GM19468 (cell line): ENCODE measurements at regions not wholly inside any gene's neighbourhood (a gene's known extent, or its start where the extent isn't known, plus 50 kb on each side); places are given as distances from the start of the nearest gene placed in this dataset.
"Not testable (repeated sequence)": the region's sequence is repeated elsewhere in the genome, so short reads cannot be mapped to it uniquely, and the experiment has no call there.

ENCODE experiments used
- ATAC-seq: cut with Tn5 transposase; IDR thresholded peaks from one replicate; pipeline ENCODE4 v1.9.1; 2021; ENCODE audit warnings: mild to moderate bottlenecking, moderate library complexity, moderate number of reproducible peaks; ENCODE audit not compliant: unreplicated experiment; ENCODE audit errors: extremely low read depth

DNA sequence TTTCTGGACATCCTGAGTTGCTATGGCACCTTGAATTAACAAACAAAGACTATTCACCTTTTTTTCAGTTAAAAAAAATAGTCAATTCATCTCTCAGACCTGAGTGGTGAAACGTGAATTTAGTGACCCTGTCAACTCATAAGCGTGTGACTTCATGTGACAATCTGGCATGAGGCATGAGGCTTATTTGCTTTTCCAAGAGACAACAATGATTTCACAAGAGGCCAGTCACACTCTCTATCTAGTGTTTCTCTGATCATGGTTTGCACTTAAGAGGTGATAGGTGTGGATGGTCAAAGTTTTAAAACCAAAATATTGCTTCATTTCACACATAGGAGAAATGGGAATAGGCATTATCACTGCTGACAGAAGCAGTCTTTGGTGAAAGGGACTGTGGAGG lies 559.6 kb upstream of the ACO1 start:
- no peak for ATAC-seq

DNA sequence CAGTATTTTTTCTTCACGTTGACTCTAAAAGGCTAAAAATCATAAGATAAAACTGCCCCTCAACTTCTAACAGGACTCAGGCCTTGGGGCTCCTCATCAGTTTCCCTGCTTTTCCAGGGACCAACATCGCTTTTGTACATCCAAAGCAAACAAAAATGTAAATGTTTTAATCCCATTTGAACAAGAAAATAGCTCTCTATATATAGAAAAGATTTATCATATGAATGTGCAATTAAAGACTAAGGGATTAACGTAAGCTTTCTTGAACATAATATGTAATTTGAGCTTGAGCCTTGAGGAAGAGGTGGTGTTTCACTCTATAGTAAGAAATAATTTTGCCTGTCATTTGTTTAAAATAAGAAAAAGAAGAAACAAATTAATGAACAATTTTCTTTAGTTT lies 547.2 kb upstream of the ACO1 start:
- no peak for ATAC-seq

DNA sequence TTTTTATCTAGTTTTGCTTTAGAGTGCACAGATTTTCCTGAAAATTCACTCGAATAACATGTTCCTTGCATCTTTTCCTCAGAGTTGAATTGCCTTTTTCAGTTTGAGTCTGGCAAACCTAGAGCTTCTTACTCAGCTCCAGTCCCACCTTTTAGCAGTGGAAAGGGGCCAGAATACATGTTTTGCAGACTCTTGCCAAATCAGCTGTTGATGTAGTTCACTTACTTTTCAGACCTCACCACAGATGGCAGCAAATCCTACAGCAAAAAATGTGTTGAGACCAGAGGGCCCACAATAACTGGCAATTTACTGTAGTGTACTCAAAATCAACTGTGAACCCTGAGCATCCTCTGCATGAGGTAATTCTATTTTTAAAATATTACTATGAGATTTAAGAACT lies 545.2 kb upstream of the ACO1 start:
- no peak for ATAC-seq

DNA sequence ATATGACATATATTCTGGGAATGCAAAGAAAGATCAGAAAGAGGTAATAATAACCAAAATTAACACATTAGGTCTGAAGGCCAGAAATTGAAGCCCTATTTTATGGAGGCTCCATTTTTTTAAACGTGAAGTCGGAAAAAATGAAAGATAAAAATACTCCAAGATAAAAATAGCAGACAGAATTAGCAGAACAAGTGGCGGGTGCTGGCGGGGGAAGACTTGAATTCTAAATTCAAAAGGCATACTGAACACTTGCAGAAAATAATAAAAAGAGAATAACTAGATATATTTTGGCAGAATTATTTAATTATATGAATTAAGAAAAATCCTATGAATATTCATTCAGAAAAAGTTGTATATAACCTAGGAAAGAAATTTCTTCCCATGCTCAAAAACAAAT lies 543.7 kb upstream of the ACO1 start:
- ATAC-seq: no peak

DNA sequence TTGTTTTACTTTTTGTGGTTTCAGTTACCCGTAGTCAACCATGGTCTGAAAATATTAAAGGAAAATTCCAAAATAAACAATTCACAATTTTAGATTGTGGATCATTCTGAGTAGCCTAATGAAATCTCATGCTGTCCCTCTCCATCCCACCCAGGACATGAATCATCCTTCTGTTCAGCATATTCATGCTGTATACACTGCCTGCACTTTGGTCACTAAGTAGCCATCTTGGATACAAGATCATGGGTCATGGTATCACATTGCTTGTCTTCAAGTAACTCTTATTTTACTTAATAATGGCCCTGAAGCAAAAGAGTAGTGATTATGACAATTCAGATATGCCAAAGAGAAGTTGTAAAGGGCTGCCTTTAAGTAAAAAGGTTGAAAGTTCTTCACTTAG lies 536.5 kb upstream of the ACO1 start:
- ATAC-seq: no peak

DNA sequence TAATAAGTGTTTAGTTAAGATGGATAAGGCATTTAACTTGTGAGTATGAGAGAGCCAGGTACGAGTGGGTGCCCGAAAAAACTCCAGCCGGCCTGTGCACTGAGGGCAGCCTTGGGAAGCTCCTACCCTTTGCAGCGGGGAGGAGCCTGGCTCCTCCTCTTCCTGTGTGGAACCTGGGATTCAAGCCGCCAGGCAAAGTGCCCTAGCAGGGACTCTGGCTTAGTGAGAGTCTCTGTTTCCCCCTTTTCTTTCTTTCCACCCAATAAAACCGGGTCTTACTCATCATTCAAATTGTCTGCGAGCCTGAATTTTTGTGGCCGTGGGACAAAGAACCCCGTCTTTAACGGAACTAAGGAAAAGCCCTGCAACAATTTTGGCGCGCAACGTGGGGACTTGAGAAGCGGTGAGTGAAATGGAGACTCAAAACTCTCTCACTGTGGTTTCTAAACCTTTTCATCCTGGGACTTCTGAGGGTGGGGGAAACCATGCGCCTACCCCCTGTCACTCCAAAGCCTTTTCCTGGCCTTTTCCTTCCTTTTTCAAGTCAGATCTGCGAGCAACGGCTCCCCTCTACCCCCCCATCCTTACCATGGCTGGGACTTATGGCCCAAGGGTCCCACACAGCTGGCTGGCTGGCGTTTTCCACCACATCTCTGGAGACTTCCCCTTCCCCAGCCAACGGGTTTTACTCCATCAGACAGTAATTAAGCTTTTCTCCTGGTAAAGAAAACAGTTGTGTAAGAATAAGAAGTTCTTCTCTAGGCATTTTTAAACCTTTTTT lies 535.7 kb upstream of the ACO1 start:
- ATAC-seq: no peak

DNA sequence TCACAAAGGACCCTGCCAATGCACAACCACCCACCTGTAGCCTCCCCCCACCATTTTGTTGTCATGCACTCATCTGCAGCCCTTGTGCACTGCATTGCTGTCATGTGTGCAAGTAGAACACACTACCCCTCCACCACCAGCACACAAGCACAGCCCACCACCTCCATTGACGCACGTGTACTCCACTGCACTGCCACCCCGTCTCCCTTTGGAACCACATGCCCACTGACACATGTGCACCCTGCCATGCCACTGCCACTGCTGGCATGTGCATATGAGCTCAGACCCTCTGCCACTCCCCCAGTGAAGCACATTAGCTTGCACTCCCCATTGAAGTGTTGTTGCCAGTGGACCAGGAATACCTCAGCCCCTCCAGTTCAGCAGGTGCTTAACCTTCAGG lies 530.3 kb upstream of the ACO1 start:
- no peak for ATAC-seq

DNA sequence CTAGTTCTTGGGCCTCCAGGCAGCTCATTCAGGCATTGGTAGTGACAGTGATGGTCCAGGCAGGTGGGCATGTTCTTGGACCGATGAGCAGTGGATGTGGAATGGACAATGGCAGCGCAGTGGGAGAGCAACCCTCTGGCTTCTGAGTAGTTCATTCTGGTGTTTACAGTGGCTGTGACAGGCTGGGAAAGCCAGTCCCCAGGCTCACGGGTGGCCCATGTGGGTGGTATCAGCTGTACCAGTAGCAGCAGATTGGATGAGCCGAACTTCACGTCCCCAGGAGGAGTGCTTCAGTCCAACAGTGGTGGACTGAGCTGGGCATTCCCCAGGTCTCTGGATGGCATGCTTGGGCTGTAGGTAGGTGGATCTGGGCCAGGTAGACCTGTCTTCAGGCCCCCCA lies 515.6 kb upstream of the ACO1 start:
- no peak for ATAC-seq

DNA sequence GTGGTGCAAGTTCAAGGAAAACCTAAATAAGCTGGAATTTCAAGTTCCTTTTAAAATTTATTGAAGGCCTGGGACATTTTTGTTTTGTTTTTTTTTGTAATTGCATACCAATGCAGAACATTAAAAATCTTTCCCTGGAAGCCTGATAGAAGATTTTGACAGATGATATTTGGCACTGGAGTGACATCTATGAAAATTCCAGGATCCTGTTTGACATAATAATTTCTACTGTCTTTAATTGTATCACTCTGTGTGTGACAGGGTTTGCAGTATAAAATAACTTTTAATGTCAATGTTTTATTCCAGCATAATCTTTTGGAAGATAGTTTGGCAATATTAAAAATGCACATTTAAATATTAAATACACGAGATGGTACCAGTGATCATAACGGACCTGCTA lies 514.2 kb upstream of the ACO1 start:
- ATAC-seq: no peak

DNA sequence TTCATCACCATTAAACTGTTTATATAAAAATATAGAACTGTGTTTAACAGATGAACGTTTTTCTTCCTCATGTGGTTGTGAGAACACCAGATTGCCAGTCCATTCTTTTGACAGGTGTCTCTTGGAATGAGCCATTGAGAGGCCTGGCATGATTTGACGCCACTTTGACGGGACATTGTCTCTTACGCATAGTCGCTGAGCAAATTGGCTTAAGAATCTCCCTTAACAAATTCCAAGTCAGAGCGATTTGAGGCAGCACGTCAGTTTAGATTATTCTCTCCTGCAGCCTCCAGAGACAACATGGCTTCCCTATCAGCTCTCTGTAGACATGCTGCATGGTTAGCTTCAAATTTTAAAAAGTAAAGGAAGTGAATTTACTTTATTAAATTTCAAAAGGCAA lies 510.7 kb upstream of the ACO1 start:
- ATAC-seq: no peak

DNA sequence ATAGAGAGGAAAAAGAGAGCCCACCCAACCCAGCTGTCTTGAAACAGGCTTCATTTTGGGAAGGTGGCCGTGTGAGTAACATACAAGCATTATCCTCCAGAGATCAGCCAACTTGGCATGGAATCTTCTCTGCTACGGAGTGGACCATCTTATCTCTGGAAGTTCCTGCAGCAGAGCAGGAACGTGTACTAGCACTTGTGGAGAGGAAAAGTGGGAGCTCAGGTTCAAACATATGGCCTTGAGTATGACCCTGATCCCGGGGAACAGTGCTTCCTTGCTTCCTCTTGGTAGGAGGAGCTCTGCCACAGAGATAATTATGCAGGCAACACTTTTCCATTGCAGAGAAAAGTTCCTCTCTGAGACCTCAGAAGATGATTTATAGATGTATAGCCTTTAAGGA lies 490.4 kb upstream of the ACO1 start:
- ATAC-seq: no peak

DNA sequence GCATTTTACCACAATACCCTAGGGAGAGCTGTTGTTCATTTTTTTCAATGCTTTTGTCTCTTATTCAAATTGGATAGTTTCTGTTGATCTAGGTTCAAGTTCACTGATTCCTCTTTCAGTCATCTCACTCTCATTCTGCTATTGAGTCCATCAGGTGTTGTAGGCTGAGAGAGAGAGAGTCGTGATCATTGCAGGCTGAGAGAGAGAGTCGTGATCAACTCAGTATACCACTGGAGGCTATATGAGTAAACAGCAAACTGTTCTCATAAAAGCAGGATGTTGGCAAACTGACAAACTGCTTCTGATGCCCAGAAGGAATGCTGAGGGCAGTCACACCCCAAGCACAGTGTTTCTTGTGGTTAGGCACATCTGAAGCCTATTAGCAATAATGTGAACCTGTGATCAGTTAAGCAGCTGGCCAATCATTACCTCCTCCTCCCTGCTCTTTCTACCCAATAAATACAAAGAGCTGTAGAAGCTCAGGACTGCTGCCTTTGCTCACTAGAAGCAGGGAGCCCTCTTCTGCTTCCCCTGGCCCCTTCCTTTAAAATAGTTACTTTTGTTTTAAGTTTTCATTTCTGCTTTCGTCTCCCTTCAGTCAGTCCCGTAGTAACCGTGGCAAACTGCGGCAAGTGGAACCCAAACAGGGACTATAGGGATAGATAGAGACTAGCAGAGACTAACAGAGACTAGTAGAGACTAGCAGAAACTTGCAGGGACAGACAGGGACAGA lies 476.1 kb upstream of the ACO1 start:
- peak; percentile 47 for ATAC-seq

DNA sequence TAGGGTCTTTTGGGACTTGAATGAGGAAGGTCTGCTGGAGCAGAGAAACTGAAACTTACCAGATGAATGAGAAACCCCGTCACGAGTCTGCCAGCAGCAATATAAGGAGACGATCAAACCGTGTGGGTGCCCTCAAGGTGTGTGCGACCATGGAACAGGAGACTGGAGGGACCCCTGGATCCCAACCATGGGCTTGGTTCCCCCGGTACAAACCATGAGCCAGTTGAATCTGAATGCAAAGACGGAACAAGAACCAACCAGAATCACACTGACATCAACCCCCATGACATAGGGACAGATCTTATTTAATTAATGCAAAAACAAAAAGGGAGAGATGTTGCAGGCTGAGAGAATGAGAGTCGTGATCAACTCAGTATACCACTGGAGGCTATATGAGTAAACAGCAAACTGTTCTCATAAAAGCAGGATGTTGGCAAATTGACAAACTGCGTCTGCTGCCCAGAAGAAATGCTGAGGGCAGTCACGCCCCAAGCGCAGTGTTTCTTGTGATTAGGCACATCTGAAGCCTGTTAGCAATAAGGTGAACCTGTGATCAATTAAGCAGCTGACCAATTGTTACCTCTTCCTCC lies 475.5 kb upstream of the ACO1 start:
- ATAC-seq: no peak

DNA sequence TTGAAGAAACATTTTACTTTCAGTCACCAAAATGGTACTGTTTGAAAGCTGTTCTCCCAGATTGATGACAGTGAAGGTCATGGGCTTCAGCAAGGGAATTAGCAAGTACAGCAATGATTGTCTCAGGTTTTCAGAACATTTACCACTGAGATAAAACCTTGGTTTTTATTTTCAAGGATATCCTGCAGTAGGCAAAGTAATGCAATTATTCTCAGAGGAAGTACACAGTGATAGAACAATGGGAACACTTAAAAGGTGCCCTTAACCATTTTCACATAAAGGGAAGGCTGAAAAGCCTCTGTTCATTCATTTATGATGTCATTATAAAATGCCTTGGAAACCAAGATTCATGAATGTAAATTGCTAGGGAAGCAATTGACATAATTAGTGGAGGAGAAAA lies 471.8 kb upstream of the ACO1 start:
- ATAC-seq: no peak

DNA sequence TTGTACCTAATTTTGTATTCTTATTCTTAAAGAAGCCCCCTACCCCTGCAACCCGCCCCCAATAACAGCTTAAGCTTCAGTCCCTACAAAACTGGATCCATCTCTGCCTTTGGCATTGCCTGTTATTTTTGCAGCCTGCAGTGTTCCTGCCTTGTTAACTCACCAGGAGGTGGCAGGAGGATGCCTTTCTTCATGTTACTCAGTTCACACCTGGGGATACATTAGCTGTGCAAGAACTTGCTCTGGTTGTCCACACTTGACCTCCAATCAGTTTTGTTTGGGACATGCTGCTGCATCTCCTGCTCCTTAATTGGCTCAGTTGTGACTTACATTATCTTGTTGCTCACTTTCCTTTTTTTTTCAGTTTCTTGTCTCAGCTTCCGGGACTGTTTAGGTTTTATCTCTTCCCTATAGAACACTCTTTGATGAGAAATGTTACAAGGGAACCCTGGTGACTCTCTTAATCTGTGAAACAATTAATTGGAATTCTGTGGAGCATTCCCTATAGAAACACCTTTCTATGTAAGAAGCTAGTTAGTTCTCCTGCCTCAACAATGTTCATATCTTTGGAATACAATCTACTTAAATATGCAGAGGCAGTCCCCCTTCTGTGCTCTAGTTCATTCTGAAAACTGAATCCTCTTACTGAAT lies 467.7 kb upstream of the ACO1 start:
- ATAC-seq: no peak

DNA sequence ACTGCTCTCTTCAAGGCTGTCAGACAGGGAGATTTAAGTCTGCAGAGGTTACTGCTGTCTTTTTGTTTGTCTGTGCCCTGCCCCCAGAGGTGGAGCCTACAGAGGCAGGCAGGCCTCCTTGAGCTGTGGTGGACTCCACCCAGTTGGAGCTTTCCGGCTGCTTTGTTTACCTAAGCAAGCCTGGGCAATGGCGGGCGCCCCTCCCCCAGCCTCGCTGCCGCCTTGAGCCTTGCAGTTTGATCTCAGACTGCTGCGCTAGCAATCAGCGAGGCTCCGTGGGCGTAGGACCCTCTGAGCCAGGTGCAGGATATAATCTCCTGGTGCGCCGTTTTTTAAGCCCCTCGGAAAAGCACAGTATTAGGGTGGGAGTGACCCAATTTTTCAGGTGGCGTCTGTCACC lies 446.7 kb upstream of the ACO1 start:
- ATAC-seq: not testable (repeated sequence)

DNA sequence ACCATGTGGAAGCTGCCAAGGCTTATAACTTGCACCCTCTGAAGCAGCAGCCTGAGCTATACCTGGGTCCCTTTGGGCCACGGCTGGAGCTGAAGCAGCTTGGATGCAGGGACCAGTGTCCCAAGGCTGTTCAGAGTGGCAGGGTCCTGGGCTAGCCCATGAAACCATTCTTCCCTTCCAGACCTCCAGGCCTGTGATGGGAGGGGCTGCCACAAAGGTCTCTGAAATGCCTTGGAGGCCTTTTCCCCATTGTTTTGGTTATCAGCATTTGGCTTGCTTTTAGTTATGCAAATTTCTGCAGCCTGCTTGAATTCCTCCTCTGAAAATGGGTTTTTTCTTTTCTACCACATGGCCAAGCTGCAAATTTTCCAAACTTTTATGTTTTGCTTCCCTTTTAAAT lies 433.7 kb upstream of the ACO1 start:
- ATAC-seq: no peak

DNA sequence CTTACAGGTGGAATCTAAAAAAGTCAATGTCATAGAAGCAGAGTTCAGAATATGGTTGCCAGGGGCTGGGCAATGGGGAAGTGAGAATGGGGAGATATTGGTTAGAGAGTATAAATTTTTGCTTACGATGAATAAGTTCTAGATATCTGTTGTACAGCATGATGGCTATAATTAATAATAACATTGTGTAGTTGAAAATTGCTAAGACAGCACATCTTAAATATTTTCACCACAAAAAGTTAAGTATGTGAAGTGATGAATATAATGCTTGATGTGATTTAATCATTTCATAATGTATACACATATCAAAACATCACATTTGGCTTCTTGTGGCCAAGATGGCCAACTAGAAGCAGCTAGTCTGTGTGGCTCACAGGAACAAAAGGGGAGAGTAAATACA lies 425.9 kb upstream of the ACO1 start:
- ATAC-seq: no peak

DNA sequence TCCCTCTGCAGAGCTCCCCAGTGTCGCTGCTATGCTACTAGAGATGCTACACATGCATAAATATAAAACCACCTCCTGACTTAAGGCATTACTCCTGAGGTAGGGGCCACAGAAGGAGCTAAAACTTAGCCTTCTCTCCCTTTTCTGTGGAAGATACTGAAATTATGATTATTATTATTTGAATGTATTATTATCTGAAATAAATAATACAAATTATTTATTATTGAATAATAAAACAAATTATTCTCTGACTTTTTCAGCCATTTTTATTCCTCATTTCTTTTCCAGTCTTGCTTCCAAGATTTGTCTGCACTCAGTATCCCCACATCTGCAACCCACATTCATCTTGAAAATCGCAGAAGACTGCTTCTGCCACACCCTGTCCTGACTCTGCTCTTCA lies 414.9 kb upstream of the ACO1 start:
- ATAC-seq: no peak

DNA sequence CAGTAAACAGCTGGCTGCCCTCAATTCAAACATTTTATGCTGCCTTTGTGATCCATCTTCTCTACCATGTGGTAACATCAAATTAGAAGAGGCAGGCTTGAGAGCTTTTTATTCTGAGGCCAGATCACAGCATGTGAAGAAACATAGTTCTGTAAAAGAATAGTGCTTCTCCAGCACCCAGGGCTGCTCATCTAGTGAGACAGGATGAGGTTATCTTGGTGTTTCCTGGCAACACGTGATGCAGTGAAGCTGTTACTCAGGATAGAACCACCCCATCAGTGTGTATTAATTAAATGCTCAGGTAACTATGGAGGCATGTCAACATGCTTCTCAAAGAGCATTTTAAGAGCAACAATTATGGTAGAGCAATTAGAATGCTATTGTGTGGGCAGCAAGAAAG lies 400.5 kb upstream of the ACO1 start:
- ATAC-seq: no peak

DNA sequence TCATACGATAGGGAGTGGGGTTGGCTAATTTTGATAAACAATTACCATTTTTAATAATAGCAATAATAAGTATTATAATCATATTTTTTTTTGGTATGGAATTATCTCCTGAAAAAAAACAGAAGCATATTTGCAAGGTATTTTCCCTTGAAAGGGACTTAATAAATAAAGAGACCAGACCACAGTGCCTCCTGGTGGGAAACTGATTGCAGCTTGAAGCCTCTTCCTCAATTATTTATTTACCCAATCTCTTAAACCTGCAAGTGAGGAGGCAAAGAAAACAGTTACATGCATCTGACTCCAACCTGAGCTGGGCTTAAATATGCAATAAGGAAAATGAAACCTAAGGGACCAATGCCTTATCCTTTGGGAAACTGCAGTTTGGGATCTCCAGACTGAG lies 388.1 kb upstream of the ACO1 start:
- no peak for ATAC-seq
